ENCODE measurements at regions not wholly inside any gene's neighbourhood (a gene's known extent, or its start where the extent isn't known, plus 50 kb on each side); places are given as distances from the start of the nearest gene placed in this dataset.

DNA sequence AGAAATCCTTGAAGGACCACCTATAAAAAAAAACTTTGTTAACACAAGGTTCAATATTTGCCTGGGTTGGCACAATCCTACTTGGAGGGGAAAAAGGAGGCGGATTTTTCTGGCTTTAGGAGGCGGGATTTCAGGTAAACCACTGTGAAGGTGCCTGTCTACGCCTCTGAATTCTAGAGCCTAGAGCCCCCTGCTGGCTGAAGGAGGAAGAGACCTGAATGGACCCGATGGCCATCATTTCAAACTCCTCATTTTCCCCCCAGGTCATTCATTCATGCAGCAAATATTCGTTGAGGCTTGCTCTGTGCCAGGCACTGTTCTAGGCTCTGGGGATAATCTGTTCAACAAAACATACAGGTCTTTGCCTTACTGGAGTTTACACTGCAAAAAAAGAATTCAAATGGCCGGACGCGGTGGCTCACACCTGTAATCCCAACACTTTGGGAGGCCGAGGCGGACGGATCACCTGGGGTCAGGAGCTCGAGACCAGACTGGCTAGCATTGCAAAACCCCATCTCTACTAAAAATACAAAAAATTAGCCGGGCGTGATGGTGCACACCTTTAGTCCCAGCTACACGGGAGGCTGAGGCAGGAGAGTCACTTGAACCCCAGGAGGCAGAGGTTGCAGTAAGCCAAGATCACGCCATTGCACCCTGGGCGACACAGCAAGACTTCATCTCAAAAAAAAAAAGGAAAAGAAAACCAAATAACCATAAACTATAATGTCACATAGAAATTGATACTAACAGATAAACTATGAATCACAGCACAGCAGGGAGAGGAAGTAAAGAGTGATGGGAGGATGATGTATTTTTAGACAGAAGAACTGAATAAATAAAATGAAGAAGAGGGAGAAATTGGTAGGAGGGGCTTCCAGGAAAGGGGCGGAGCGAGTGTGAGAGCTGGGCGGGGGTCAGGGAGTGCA, 90.1 kb upstream of the NFE2L3 start:
- DNase-seq, result peak; percentile 63 to 77
- H3K4me3 ChIP-seq, result no peak overlapping the region
- intact Hi-C loops (cut with micrococcal nuclease; ENCODE audit: unreplicated experiment), result loop anchor here (1.0 kb wide), 1 partner anchor 169 kb away; no protein-coding TSS in a partner anchor
- POLR2A ChIA-PET (ENCODE audit: unreplicated experiment), result interaction anchor here (0.6 kb wide), 1 partner anchor 161 kb away, joined by 8 read pairs; no protein-coding TSS in a partner anchor
- no TSS peak for BruUV-seq (replicated peaks)
- H3K27me3 ChIP-seq (ENCODE audit: insufficient read depth, low read depth), result no peaks in the 10 kb centered on the region
- H3K27ac ChIP-seq, result no peak overlapping the region
- H3K4me2 ChIP-seq, result no peak overlapping the region
- CTCF ChIA-PET, result interaction anchor here (0.7 kb wide), 2 partner anchors 154 to 169 kb away, joined by 3 to 4 read pairs; no protein-coding TSS in a partner anchor
- H3K36me3 ChIP-seq (ENCODE audit: low read depth), result no peaks in the 10 kb centered on the region
- no peak overlapping the region for H2AFZ ChIP-seq
- H3K4me1 ChIP-seq (replicated peaks; ENCODE audit: insufficient read depth), result no peaks in the 10 kb centered on the region
- no peak for TF ChIP-seq EZH2 (IDR thresholded peaks at IDR 0.05; ENCODE audit: low read depth)
- TF ChIP-seq, protein P1, sequence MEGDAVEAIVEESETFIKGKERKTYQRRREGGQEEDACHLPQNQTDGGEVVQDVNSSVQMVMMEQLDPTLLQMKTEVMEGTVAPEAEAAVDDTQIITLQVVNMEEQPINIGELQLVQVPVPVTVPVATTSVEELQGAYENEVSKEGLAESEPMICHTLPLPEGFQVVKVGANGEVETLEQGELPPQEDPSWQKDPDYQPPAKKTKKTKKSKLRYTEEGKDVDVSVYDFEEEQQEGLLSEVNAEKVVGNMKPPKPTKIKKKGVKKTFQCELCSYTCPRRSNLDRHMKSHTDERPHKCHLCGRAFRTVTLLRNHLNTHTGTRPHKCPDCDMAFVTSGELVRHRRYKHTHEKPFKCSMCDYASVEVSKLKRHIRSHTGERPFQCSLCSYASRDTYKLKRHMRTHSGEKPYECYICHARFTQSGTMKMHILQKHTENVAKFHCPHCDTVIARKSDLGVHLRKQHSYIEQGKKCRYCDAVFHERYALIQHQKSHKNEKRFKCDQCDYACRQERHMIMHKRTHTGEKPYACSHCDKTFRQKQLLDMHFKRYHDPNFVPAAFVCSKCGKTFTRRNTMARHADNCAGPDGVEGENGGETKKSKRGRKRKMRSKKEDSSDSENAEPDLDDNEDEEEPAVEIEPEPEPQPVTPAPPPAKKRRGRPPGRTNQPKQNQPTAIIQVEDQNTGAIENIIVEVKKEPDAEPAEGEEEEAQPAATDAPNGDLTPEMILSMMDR (conservative IDR thresholded peaks at IDR 0.05), result peak; percentile 97
- 0 out of 2 replicates have a peak, but pooled peaks cover 3% of the 10 kb centered on the region for H3F3A ChIP-seq (ENCODE audit: insufficient read depth, low read depth)
- no peaks in the 10 kb centered on the region for H4K20me1 ChIP-seq (ENCODE audit: insufficient read depth)
- no peaks in the 10 kb centered on the region for H3K9me2 ChIP-seq (ENCODE audit: insufficient read depth)
- H3K79me2 ChIP-seq (ENCODE audit: low read depth), result no peaks in the 10 kb centered on the region
- H3K9me3 ChIP-seq (ENCODE audit: insufficient read depth, low read depth), result no peaks in the 10 kb centered on the region

DNA sequence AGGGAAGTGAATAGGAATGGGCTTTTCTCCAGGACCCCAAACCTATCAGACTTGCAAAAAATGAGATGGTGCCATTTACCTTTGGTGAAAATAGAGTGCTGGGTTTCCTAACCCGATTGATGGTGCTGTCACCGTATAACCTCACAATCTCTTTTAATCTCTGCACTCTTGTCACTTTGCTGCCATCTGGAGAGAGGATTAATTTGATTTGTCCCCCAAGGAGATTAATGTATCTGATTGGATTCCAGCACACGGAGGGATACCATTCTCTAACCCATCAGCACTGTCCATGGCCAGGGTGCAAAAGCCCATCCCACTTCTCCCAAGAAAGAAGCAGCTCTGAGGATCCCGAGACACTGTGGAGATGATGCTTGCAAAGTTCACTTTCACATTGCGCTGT, 86.3 kb upstream of the NFE2L3 start:
- CTCF ChIA-PET, result no interaction called here

DNA sequence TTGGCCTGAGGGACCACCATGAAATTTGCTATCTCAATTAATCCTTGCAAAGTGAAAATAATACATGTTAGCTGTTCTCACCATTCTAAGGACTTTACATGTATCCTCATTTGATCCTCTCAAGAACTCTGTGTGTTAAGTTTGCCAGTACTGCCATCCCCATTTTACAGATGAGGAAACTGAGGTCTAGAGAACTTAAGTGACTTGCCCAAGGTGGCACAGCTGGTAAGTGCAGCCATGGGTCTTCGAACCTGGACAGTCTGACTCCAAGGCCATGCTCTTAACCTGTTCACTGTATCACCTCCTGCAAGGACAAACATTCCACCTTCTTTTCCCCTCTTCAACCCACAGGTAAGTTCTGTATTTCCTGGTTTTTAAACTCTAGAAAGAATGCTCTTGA, 85.3 kb upstream of the NFE2L3 start:
- no peak overlapping the region for H3K4me3 ChIP-seq
- no peaks in the 10 kb centered on the region for H3K9me3 ChIP-seq (ENCODE audit: insufficient read depth, low read depth)
- DNase-seq, result no peak
- no peaks in the 10 kb centered on the region for H4K20me1 ChIP-seq (ENCODE audit: insufficient read depth)
- H3K4me1 ChIP-seq (replicated peaks; ENCODE audit: insufficient read depth), result no peaks in the 10 kb centered on the region; the same call in 1 of the 2 replicates
- H3K9me2 ChIP-seq (ENCODE audit: insufficient read depth), result 0 out of 2 replicates have a peak, but pooled peaks cover 3% of the 10 kb centered on the region
- TF ChIP-seq, protein P1 (conservative IDR thresholded peaks at IDR 0.05), result no peak
- TF ChIP-seq EZH2 (IDR thresholded peaks at IDR 0.05; ENCODE audit: low read depth), result no peak
- H3F3A ChIP-seq (ENCODE audit: insufficient read depth, low read depth), result no peaks in the 10 kb centered on the region
- H3K4me2 ChIP-seq, result no peak overlapping the region
- BruUV-seq (replicated peaks), result no TSS peak
- CTCF ChIA-PET, result interaction anchor here (0.6 kb wide), 1 partner anchor 20 kb away, joined by 11 read pairs; no protein-coding TSS in a partner anchor
- H3K79me2 ChIP-seq (ENCODE audit: low read depth), result no peaks in the 10 kb centered on the region
- H3K27me3 ChIP-seq (ENCODE audit: insufficient read depth, low read depth), result no peaks in the 10 kb centered on the region
- POLR2A ChIA-PET (ENCODE audit: unreplicated experiment), result no interaction called here
- H3K36me3 ChIP-seq (ENCODE audit: low read depth), result no peaks in the 10 kb centered on the region
- no peak overlapping the region for H2AFZ ChIP-seq
- intact Hi-C loops (cut with micrococcal nuclease; ENCODE audit: unreplicated experiment), result no loop called here
- no peak overlapping the region for H3K27ac ChIP-seq

More for the DNA sequence above, 86.3 kb upstream of the NFE2L3 start:
- POLR2A ChIA-PET (ENCODE audit: unreplicated experiment), result no interaction called here
- Histone ChIP-seq H3K79me2 (ENCODE audit: low read depth) (no peaks in the 10 kb centered on the region), H2AFZ (no peak overlapping the region), H3K4me2 (no peak overlapping the region), H4K20me1 (ENCODE audit: insufficient read depth) (no peaks in the 10 kb centered on the region), H3K9me2 (ENCODE audit: insufficient read depth) (0 out of 2 replicates have a peak, but pooled peaks cover 3% of the 10 kb centered on the region), H3K4me3 (no peak overlapping the region), H3K4me1 (replicated peaks; ENCODE audit: insufficient read depth) (no peaks in the 10 kb centered on the region), H3K27me3 (ENCODE audit: insufficient read depth, low read depth) (no peaks in the 10 kb centered on the region), H3K36me3 (ENCODE audit: low read depth) (no peaks in the 10 kb centered on the region), H3K27ac (no peak overlapping the region), H3F3A (ENCODE audit: insufficient read depth, low read depth) (0 out of 2 replicates have a peak, but pooled peaks cover 3% of the 10 kb centered on the region), H3K9me3 (ENCODE audit: insufficient read depth, low read depth) (no peaks in the 10 kb centered on the region)
- intact Hi-C loops (cut with micrococcal nuclease; ENCODE audit: unreplicated experiment), result no loop called here
- TF ChIP-seq, protein P1 (conservative IDR thresholded peaks at IDR 0.05), result no peak
- no peak for TF ChIP-seq EZH2 (IDR thresholded peaks at IDR 0.05; ENCODE audit: low read depth)
- DNase-seq, result no peak
- BruUV-seq (replicated peaks), result no TSS peak
